GM19023 (cell line): ENCODE measurements at regions not wholly inside any gene's neighbourhood (a gene's known extent, or its start where the extent isn't known, plus 50 kb on each side); places are given as distances from the start of the nearest gene placed in this dataset.
"Not testable (repeated sequence)": the region's sequence is repeated elsewhere in the genome, so short reads cannot be mapped to it uniquely, and the experiment has no call there.

Source experiments
- ATAC-seq: cut with Tn5 transposase; IDR thresholded peaks from one replicate; pipeline ENCODE4 v1.9.1; 2021; ENCODE audit warnings: mild to moderate bottlenecking, moderate library complexity; ENCODE audit not compliant: unreplicated experiment

- no peak for ATAC-seq
These were observed 371.8 kb upstream of the SALL1 start for GRCh38 chr16:51522902-51523301.

GRCh38 chr16:51516960-51517359 lies 365.9 kb upstream of the SALL1 start:
- not testable (repeated sequence) for ATAC-seq

GRCh38 chr16:51510416-51510815 lies 359.3 kb upstream of the SALL1 start:
- ATAC-seq = no peak

- no peak for ATAC-seq
These were observed 358.3 kb upstream of the SALL1 start for GRCh38 chr16:51509336-51509735.

- ATAC-seq = no peak
These were observed 357.6 kb upstream of the SALL1 start for GRCh38 chr16:51508490-51509212.

- ATAC-seq = no peak
These were observed 356.2 kb upstream of the SALL1 start for GRCh38 chr16:51507286-51507685.

- no peak for ATAC-seq
These were observed 349.2 kb upstream of the SALL1 start for GRCh38 chr16:51500306-51500705.

- ATAC-seq = no peak
These were observed 346.6 kb upstream of the SALL1 start for GRCh38 chr16:51497541-51498211.

GRCh38 chr16:51490866-51491265 lies 339.8 kb upstream of the SALL1 start:
- no peak for ATAC-seq

- ATAC-seq = no peak
These were observed 336.8 kb upstream of the SALL1 start for GRCh38 chr16:51487880-51488279.

- ATAC-seq = no peak
These were observed 323.5 kb upstream of the SALL1 start for GRCh38 chr16:51474414-51475091.

- ATAC-seq = no peak
These were observed 322.0 kb upstream of the SALL1 start for GRCh38 chr16:51473091-51473490.

GRCh38 chr16:51470492-51470891 lies 319.4 kb upstream of the SALL1 start:
- no peak for ATAC-seq

- ATAC-seq = no peak
These were observed 313.9 kb upstream of the SALL1 start for GRCh38 chr16:51464996-51465395.

GRCh38 chr16:51461255-51461654 lies 310.2 kb upstream of the SALL1 start:
- ATAC-seq = no peak

- ATAC-seq = no peak
These were observed 307.5 kb upstream of the SALL1 start for GRCh38 chr16:51458356-51459140.

- no peak for ATAC-seq
These were observed 306.7 kb upstream of the SALL1 start for GRCh38 chr16:51457775-51458174.

- no peak for ATAC-seq
These were observed 304.3 kb upstream of the SALL1 start for GRCh38 chr16:51455398-51455797.

- no peak for ATAC-seq
These were observed 302.2 kb upstream of the SALL1 start for GRCh38 chr16:51453251-51453650.

- ATAC-seq = no peak
These were observed 299.8 kb upstream of the SALL1 start for GRCh38 chr16:51450909-51451308.

GRCh38 chr16:51450376-51450775 lies 299.3 kb upstream of the SALL1 start:
- ATAC-seq = no peak
